ENCODE measurements at regions not wholly inside any gene's neighbourhood (a gene's known extent, or its start where the extent isn't known, plus 50 kb on each side); places are given as distances from the start of the nearest gene placed in this dataset.

- TF ChIP-seq CTCF (IDR thresholded peaks at IDR 0.05) (no peak), EZH2 (IDR thresholded peaks at IDR 0.05) (no peak)
Observed at GRCh38 chr18:29960539-29960938, 1082.0 kb downstream of the DSC3 start.
